ENCODE measurements at regions not wholly inside any gene's neighbourhood (a gene's known extent, or its start where the extent isn't known, plus 50 kb on each side); places are given as distances from the start of the nearest gene placed in this dataset.
A peak's percentile ranks its signal among the peaks of the same experiment; 100 is the strongest.

DNA sequence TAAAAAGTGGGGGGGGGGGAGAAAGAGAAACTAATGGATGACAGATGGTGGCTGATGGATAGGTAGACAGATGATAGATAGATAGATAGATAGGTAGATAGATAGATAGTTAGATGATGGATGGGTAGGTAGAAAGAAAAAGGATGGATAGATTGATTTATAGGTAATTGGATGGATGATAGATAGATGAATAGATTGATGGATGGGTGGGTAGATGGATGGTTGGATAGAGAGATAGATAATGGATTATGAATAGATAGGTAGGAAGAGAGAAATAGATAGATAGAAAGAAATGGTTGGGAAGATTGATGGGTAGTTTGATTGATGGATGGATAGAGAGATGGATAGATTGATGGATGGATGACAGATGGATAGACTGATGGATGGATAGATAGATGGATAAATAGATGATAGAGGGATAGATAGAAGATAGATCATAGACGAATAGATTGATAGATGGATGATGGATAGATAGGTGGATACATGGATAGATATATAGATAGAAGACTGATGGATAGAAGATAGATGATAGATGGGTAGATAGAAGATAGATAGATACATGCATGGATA lies 337.1 kb downstream of the C16orf95 start:
- DNase-seq (ENCODE audit: low spot score), result no peak

DNA sequence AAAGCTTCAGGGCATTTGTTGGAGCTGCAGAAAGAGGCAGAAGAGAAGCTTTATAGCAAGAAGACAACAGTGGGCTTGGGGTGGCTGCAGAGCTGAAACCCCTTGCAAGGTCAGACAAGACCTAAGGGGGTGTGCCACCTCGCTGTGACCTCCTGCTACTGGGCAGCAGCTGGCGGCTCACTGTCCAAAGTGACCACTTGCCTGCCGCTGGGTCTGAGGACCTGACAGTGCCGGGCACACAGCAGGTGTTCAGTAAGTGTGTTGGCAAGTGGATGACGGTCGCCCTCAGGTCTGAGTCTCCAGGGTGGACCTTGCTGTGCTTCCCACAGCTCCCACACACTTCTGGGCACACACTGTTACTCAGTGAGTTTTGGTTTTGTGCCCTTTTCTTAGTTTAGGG lies 336.5 kb downstream of the C16orf95 start:
- DNase-seq (ENCODE audit: low spot score), result no peak

- DNase-seq (ENCODE audit: low spot score), result no peak
Observed at GRCh38 chr16:86982347-86982596, 334.9 kb downstream of the C16orf95 start.

DNA sequence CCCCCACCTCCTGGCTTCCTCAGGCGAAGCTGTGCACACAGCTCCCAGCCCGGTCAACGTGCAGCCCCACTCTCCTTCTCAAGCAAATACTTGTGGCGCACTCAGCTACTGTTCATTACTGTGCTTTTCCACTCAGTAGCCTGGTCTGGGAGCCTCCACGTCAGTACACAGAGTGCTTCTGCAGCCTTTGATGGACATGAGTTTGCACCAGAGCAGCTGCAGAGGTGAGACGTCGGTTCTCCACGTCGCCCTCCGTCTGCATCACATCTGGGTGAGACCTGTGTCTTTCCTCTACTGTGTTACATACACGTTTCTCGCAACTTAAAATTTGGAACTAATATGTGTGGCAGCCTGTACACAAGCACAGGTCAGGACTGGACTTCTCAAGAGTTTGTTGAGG lies 334.3 kb downstream of the C16orf95 start:
- no peak for DNase-seq (ENCODE audit: low spot score)

GRCh38 chr16:86983621-86984020 lies 333.6 kb downstream of the C16orf95 start:
- DNase-seq (ENCODE audit: low spot score), result no peak

- no peak for DNase-seq (ENCODE audit: low spot score)
Observed at GRCh38 chr16:86984343-86984742, 332.8 kb downstream of the C16orf95 start.

GRCh38 chr16:86984991-86985647 lies 332.1 kb downstream of the C16orf95 start:
- peak; percentile 57 for DNase-seq (ENCODE audit: low spot score)

DNA sequence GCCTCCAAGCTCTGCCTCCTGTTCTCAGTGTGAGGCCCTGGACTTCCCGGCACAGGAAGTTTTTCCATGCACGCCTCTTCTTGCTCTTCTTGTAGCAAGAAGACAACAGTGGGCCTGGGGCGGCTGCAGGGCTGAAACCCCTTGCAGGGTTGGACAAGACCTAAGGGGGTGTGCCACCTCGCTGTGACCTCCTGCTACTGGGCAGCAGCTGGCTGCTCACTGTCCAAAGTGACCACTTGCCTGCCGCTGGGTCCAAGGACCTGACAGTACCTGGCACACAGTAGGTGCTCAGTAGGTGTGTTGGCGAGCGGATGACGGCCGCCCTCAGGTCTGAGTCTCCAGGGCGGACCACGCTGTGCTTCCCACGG lies 331.6 kb downstream of the C16orf95 start:
- no peak for DNase-seq (ENCODE audit: low spot score)

- no peak for DNase-seq (ENCODE audit: low spot score)
Observed at GRCh38 chr16:86986136-86986535, 331.1 kb downstream of the C16orf95 start.

DNA sequence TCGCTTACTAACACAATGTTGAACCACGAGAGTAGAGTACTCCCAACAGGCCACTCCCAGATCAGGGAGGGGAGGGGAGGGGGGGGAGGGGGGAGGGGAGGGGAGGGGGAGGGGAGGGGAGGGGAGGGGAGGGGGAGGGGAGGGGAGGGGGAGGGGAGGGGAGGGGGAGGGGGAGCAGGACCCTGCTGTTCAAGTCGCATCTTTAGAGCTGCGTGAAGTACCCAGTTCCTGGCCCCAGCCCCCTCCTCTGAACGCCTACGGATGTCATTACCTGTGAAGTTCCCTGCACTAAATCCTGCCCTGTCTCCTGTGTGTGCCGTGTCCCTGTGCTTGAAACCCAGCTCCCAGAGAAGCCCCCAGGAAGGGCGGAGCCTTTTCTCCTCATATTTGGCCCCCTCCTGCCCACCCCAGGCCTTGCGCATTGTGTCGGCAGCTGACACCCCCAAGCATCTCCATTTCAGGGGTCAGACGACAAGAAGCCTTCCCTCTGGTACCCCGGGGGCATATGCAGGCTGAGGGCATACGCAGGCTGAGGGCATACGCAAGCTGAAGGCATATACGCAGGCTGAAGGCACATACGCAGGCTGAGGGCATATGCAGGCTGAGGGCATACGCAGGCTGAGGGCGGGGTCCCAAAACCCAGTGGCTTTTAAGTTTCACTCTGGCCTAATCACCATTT lies 330.2 kb downstream of the C16orf95 start:
- DNase-seq (ENCODE audit: low spot score), result no peak

- DNase-seq (ENCODE audit: low spot score), result no peak
Observed at GRCh38 chr16:86987746-86988670, 329.2 kb downstream of the C16orf95 start.

DNA sequence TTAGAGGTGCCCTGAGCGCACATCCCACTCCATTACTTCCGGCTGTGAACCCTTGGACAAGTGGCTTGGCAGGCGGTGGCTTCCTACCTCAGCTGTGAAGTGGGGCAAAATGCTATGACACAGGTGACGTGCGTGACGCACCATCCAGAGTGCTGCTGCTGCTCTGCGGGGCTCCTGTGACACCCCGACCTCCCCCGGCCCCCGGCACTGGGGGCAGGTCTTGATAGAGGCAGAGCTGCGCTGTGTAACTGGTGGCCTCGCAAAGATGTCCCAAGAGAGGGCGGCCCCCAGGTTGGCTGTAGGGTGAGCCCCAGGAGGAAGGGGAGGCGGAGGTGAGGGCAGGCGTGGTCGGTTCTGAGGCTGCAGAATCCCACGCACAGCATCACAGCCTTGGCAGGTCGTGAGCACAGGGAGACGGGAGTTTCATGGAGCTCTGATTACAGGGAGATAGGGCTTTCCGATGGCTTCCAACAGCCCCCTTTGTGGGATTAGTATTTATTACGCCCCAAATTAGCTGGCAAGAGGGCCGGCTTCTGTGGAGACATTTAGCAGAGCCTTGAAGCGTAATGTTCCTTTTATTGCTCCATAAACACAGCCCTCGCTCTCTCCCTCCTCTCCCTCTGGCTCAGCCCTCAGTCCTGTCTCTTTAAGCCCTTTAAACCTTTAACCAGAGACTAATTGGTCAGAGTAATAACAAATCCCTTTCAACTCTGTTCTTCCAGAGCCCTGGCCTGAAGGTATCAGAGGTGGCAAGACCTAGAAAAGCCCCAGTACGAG lies 328.1 kb downstream of the C16orf95 start:
- no peak for DNase-seq (ENCODE audit: low spot score)

DNA sequence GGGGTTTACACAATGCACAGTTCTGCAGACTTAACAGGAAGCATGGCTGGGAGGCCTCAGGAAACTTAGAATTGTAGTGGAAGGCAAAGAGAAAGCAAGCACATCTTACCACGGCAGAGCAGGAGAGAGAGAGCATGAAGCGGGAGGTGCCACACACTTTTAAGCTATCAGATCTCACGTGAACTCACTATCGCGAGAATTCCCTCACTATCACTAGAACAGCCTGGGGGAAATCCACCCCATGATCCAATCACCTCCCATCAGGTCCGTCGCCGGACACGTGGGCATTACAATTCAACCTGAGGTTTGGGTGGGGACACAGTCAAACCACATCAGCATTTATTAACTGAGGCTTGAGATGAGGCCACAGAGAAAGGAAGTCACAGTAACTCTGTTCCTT lies 326.7 kb downstream of the C16orf95 start:
- no peak for DNase-seq (ENCODE audit: low spot score)

GRCh38 chr16:86991679-86992078 lies 325.5 kb downstream of the C16orf95 start:
- DNase-seq (ENCODE audit: low spot score), result peak; percentile 66

- no peak for DNase-seq (ENCODE audit: low spot score)
Observed at GRCh38 chr16:86992587-86992986, 324.6 kb downstream of the C16orf95 start.

- DNase-seq (ENCODE audit: low spot score), result no peak
Observed at GRCh38 chr16:86993426-86994110, 323.6 kb downstream of the C16orf95 start.

GRCh38 chr16:86994215-86994614 lies 323.0 kb downstream of the C16orf95 start:
- no peak for DNase-seq (ENCODE audit: low spot score)

- peak; percentile 92 for DNase-seq (ENCODE audit: low spot score)
Observed at GRCh38 chr16:86994651-86995171, 322.5 kb downstream of the C16orf95 start.

- no peak for DNase-seq (ENCODE audit: low spot score)
Observed at GRCh38 chr16:86995456-86995855, 321.7 kb downstream of the C16orf95 start.

DNA sequence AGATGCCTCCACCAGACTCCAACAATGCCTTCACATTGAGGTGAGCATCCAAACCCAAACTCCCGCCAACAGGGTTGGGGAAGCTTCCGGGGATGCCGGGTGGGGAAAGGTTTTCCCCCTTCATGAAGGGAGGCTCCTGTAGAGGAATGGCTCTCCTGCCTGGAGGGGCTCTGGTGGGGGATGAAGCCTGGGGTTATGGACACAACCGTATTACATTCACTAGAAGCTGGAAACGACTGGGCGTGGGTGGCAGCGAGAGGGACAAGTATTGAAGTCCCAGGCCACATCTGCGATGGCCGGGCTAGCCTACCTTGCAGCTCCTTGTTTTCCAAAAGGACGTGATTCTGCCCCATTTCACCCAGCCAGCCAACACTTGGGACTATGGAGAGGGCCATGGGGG lies 321.1 kb downstream of the C16orf95 start:
- no peak for DNase-seq (ENCODE audit: low spot score)

DNA sequence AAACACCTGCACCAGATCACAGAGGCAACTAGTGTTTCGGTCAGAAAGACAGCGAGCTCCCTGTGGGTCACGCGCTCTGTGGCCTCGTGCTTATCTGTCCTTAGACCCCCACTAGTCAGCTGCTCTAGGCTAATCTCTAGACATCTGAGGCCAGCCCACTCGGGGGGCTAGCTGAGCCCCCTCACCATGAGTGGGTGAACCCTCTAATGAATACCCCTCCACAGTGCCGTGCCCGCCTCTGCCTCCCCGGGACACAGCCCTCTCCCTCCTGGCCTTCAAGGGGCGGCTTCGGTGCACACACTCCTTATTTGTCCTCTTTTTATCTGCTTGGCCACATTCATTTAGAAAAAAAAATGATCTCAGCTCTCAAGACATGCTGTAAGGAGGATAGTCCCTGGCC lies 320.1 kb downstream of the C16orf95 start:
- no peak for DNase-seq (ENCODE audit: low spot score)

All from AG08396 (cell line).